ENCODE measurements at regions not wholly inside any gene's neighbourhood (a gene's known extent, or its start where the extent isn't known, plus 50 kb on each side); places are given as distances from the start of the nearest gene placed in this dataset.

DNA sequence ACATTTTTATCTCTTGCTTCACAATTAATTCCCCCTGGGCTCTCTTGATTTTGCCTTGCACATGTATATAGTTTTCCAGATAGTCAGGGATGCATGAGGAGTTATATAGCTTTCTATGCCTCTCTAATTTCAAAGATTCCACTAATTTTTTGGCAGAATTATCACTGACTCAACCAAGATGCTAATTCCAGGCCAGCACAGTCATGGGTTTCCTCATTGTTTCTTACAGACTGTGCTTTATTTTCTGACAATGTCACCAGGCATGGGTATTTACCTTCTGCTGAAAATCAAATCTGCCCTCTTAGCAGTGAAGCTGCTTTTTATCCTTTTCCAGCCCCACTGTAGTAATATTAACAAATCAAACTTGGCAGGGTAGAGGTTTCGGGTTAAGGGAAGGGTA, 1520.6 kb upstream of the CADM2 start:
- H3K27ac ChIP-seq: no peak overlapping the region
- H3K27me3 ChIP-seq: no peaks in the 10 kb centered on the region
- no peak overlapping the region for H3K4me3 ChIP-seq
- intact Hi-C loops (cut with DNase I; ENCODE audit: low total_unique reads): no loop called here
- H3K36me3 ChIP-seq (ENCODE audit: low read depth, missing control alignments): no peaks in the 10 kb centered on the region
- no peak for DNase-seq
- no peak for TF ChIP-seq POLR2A (IDR thresholded peaks at IDR 0.05)
- TF ChIP-seq, protein P1, sequence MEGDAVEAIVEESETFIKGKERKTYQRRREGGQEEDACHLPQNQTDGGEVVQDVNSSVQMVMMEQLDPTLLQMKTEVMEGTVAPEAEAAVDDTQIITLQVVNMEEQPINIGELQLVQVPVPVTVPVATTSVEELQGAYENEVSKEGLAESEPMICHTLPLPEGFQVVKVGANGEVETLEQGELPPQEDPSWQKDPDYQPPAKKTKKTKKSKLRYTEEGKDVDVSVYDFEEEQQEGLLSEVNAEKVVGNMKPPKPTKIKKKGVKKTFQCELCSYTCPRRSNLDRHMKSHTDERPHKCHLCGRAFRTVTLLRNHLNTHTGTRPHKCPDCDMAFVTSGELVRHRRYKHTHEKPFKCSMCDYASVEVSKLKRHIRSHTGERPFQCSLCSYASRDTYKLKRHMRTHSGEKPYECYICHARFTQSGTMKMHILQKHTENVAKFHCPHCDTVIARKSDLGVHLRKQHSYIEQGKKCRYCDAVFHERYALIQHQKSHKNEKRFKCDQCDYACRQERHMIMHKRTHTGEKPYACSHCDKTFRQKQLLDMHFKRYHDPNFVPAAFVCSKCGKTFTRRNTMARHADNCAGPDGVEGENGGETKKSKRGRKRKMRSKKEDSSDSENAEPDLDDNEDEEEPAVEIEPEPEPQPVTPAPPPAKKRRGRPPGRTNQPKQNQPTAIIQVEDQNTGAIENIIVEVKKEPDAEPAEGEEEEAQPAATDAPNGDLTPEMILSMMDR (IDR thresholded peaks at IDR 0.05): no peak
- no peaks in the 10 kb centered on the region for H3K9me3 ChIP-seq
- 65 to 92% methylated on average over 1 of the region's 1 CpG for WGBS, 2 donors
- H3K4me1 ChIP-seq: no peaks in the 10 kb centered on the region

DNA sequence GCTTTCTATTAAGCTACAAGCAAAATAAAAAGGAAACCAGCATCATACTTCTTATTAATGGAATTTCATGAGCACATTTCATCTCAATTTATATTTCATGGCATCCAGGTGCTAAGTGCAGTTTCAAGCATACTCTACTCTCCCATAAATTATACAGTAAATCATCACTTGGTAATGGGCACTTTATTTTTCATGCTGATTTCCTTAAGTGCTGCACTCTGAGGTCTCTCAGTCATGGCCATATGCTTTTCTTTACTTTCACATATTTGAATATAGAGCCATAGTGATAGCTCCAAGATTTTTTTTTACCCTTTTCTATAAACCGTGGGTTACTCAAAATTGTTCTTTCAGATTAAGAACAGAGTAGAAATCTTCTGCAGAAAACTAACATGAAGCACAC, 1505.7 kb upstream of the CADM2 start:
- no peak overlapping the region for H3K27ac ChIP-seq
- H3K27me3 ChIP-seq: no peaks in the 10 kb centered on the region
- no peak overlapping the region for H3K4me3 ChIP-seq
- no peaks in the 10 kb centered on the region for H3K36me3 ChIP-seq (ENCODE audit: low read depth, missing control alignments)
- no peaks in the 10 kb centered on the region for H3K4me1 ChIP-seq
- TF ChIP-seq, protein P1 (IDR thresholded peaks at IDR 0.05): no peak
- TF ChIP-seq POLR2A (IDR thresholded peaks at IDR 0.05): no peak
- H3K9me3 ChIP-seq: no peaks in the 10 kb centered on the region
- intact Hi-C loops (cut with DNase I; ENCODE audit: low total_unique reads): no loop called here
- 44 to 53% methylated on average over 1 of the region's 1 CpG for WGBS, 2 donors
- no peak for DNase-seq

DNA sequence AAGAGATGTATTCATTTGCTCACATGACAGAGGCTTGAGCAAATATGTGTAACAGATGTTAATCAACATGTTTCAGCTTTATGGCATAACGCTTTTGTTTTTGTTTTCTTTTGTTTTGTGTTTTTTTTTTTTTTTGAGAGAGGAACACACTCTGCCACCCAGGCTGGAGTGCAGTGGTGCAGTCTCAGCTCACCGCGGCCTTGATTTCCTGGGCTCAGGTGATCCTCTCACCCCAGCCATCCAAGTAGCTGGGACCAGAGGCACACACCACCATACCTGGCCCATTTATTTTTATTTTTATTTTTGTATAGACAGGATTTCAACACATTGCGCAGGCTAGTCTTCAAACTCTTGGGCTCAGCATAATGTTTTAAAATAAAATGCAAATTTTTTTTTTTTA, 1504.4 kb upstream of the CADM2 start:
- DNase-seq: no peak
- Histone ChIP-seq H3K9me3 (no peaks in the 10 kb centered on the region), H3K4me3 (no peak overlapping the region), H3K27me3 (no peaks in the 10 kb centered on the region), H3K4me1 (no peaks in the 10 kb centered on the region), H3K36me3 (ENCODE audit: low read depth, missing control alignments) (no peaks in the 10 kb centered on the region), H3K27ac (no peak overlapping the region)
- 83 to 84% methylated on average over 4 of the region's 4 CpGs for WGBS, 2 donors
- intact Hi-C loops (cut with DNase I; ENCODE audit: low total_unique reads): no loop called here
- TF ChIP-seq POLR2A (IDR thresholded peaks at IDR 0.05): no peak
- TF ChIP-seq, protein P1 (IDR thresholded peaks at IDR 0.05): no peak

- Histone ChIP-seq H3K4me3 (no peak overlapping the region), H3K36me3 (ENCODE audit: low read depth, missing control alignments) (no peaks in the 10 kb centered on the region), H3K9me3 (no peaks in the 10 kb centered on the region), H3K4me1 (no peaks in the 10 kb centered on the region), H3K27me3 (no peaks in the 10 kb centered on the region), H3K27ac (no peak overlapping the region)
- DNase-seq: no peak
- WGBS, 2 donors: 29 to 33% methylated on average over 2 of the region's 2 CpGs
- intact Hi-C loops (cut with DNase I; ENCODE audit: low total_unique reads): no loop called here
- TF ChIP-seq POLR2A (IDR thresholded peaks at IDR 0.05): no peak
- TF ChIP-seq, protein P1 (IDR thresholded peaks at IDR 0.05): no peak
Measured at GRCh38 chr3:83457551-83457950, 1501.2 kb upstream of the CADM2 start.

DNA sequence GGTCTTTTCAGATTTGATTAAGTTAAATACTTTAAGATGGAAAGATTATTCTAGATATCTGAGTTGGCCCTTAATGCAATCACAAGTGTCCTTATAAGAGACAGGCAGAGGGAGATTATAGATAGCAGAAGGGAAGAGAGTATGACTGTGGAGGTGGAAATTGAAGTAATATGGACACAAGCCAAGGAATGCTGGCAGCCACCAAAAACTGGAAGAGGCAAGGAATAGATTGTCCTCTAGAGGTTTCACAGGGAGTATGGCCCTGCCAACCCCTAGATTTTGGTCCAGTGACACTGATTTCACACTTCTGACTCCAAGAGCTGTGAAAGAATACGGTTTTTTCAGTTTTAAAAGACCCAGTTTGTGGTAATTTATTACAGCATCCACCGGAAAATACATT, 1498.7 kb upstream of the CADM2 start:
- H3K27me3 ChIP-seq: no peaks in the 10 kb centered on the region
- H3K4me3 ChIP-seq: no peak overlapping the region
- H3K9me3 ChIP-seq: no peaks in the 10 kb centered on the region
- no peaks in the 10 kb centered on the region for H3K36me3 ChIP-seq (ENCODE audit: low read depth, missing control alignments)
- H3K27ac ChIP-seq: no peak overlapping the region
- no peaks in the 10 kb centered on the region for H3K4me1 ChIP-seq
- intact Hi-C loops (cut with DNase I; ENCODE audit: low total_unique reads): no loop called here
- no peak for DNase-seq
- WGBS, 2 donors: 68 to 87% methylated on average over 2 of the region's 2 CpGs
- no peak for TF ChIP-seq POLR2A (IDR thresholded peaks at IDR 0.05)
- TF ChIP-seq, protein P1 (IDR thresholded peaks at IDR 0.05): no peak

Measured in testis (tissue), 2 donors.